ENCODE measurements at regions not wholly inside any gene's neighbourhood (a gene's known extent, or its start where the extent isn't known, plus 50 kb on each side); places are given as distances from the start of the nearest gene placed in this dataset.

GRCh38 chr5:107269678-107270077, 401.1 kb downstream of the EFNA5 start:
- no peak for DNase-seq (ENCODE audit: low read depth, low spot score)
- H3K27ac ChIP-seq (ENCODE audit: low read depth, low read length), result no peak overlapping the region
- H3K27me3 ChIP-seq (ENCODE audit: control insufficient read depth, insufficient read depth, low read length), result no peaks in the 10 kb centered on the region
- POLR2A ChIA-PET, result no interaction called here
- CTCF ChIA-PET, result interaction anchor here (1.1 to 2.6 kb wide), 2 partner anchors 22 to 303 kb away, joined by 3 to 11 read pairs; no protein-coding TSS in a partner anchor
- no peaks in the 10 kb centered on the region for H3K9me3 ChIP-seq (ENCODE audit: control insufficient read depth, insufficient read depth, low read length)
- H3K4me3 ChIP-seq (ENCODE audit: low read depth, low read length), result no peak overlapping the region
- TF ChIP-seq CTCF (IDR thresholded peaks at IDR 0.05; ENCODE audit: low read depth, low read length), result no peak

DNA sequence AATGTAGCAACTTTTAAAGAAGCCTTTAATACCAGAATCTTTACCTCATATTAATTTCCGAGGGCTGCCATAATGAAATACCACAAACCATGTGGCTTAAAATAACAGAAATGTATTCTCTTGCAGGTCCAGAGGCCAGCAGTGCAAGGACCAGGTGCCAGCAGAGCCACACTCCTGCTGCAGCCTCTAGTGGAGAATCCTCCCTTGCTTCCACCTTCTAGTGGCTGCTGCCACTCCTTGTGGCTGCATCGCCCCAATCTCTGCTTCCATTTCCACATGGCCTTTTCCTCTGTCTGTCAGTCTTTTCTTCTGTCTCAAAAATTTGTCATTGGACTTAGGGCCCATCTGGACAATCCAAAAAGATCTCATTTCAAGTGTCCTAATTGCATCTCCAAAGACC, 401.5 kb downstream of the EFNA5 start:
- ChIA-PET CTCF (interaction anchor here (1.1 to 2.6 kb wide), 2 partner anchors 21 to 303 kb away, joined by 3 to 11 read pairs; no protein-coding TSS in a partner anchor), POLR2A (no interaction called here)
- no peak for DNase-seq (ENCODE audit: low read depth, low spot score)
- no peaks in the 10 kb centered on the region for H3K27me3 ChIP-seq (ENCODE audit: control insufficient read depth, insufficient read depth, low read length)
- no peak for TF ChIP-seq CTCF (IDR thresholded peaks at IDR 0.05; ENCODE audit: low read depth, low read length)
- H3K27ac ChIP-seq (ENCODE audit: low read depth, low read length), result no peak overlapping the region
- H3K4me3 ChIP-seq (ENCODE audit: low read depth, low read length), result no peak overlapping the region
- no peaks in the 10 kb centered on the region for H3K9me3 ChIP-seq (ENCODE audit: control insufficient read depth, insufficient read depth, low read length)

DNA sequence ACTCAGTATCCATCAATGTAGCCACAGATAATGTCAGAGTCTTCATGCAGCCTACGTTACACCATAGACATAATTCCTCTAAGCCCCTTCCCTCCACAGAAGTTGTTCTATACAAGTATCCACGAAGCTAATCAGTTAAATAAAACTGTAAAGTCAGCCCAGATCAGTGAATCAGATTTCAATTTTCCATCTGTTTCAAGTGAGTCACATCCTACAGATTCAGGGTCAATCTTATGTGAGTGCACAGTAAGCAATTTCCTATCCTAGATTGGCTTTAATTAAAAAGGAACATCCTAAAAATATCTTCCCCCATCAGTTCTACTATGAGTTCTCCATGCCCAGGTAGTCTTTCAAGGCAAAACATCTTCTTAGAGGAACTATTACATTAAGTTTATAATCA, 402.5 kb downstream of the EFNA5 start:
- no peak for DNase-seq (ENCODE audit: low read depth, low spot score)
- no peak for TF ChIP-seq CTCF (IDR thresholded peaks at IDR 0.05; ENCODE audit: low read depth, low read length)
- ChIA-PET POLR2A (no interaction called here), CTCF (no interaction called here)
- Histone ChIP-seq H3K9me3 (ENCODE audit: control insufficient read depth, insufficient read depth, low read length) (no peaks in the 10 kb centered on the region), H3K4me3 (ENCODE audit: low read depth, low read length) (no peak overlapping the region), H3K27ac (ENCODE audit: low read depth, low read length) (no peak overlapping the region), H3K27me3 (ENCODE audit: control insufficient read depth, insufficient read depth, low read length) (no peaks in the 10 kb centered on the region)

DNA sequence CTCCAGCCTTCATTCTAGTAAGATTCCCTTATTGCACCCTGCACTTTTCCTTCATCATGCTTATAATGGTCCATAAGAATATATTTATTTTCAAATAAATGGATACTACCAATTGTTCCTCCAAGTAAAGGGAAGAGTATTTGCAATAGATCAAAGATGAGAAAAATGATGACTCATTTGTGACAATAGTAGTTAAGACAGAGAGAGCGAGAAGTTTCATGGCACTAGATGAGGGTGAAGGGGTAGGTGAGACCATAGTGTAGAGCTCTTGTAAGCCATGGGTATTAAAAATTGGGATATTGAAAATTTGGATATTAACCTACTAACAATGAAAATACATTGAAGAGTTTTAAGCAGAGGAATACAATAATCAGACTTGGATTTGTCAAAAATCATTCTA, 404.6 kb downstream of the EFNA5 start:
- H3K27me3 ChIP-seq (ENCODE audit: control insufficient read depth, insufficient read depth, low read length), result no peaks in the 10 kb centered on the region
- H3K4me3 ChIP-seq (ENCODE audit: low read depth, low read length), result no peak overlapping the region
- no peak overlapping the region for H3K27ac ChIP-seq (ENCODE audit: low read depth, low read length)
- TF ChIP-seq CTCF (IDR thresholded peaks at IDR 0.05; ENCODE audit: low read depth, low read length), result no peak
- no peaks in the 10 kb centered on the region for H3K9me3 ChIP-seq (ENCODE audit: control insufficient read depth, insufficient read depth, low read length)
- POLR2A ChIA-PET, result no interaction called here
- DNase-seq (ENCODE audit: low read depth, low spot score), result no peak
- CTCF ChIA-PET, result no interaction called here

DNA sequence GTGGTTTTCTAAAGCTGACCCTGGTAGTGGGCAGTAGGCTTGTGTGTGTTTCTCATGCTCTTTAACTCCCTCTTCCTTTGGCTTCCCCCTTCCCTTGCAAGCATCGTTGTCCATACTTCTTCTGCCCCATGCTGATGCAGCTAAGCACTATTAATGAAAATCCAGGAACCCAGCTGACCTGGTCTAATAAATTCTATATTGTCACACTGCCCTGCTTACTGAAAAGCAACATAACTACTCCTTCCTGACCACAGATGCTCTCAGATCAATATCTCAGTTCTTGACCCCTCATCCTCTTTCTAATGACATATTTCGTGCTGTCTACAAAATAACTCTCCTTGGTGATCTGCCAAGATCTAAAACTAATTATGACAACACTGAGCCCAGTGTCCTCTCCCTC, 405.5 kb downstream of the EFNA5 start:
- ChIA-PET POLR2A (no interaction called here), CTCF (no interaction called here)
- Histone ChIP-seq H3K27ac (ENCODE audit: low read depth, low read length) (no peak overlapping the region), H3K9me3 (ENCODE audit: control insufficient read depth, insufficient read depth, low read length) (no peaks in the 10 kb centered on the region; the same call in 1 of the 2 replicates), H3K27me3 (ENCODE audit: control insufficient read depth, insufficient read depth, low read length) (no peaks in the 10 kb centered on the region), H3K4me3 (ENCODE audit: low read depth, low read length) (no peak overlapping the region)
- no peak for TF ChIP-seq CTCF (IDR thresholded peaks at IDR 0.05; ENCODE audit: low read depth, low read length)
- DNase-seq (ENCODE audit: low read depth, low spot score), result no peak
